UCSD-AML1 (cell line): ENCODE measurements at regions not wholly inside any gene's neighbourhood (a gene's known extent, or its start where the extent isn't known, plus 50 kb on each side); places are given as distances from the start of the nearest gene placed in this dataset.
"Not testable (repeated sequence)": the region's sequence is repeated elsewhere in the genome, so short reads cannot be mapped to it uniquely, and the experiment has no call there.

ENCODE experiments used
- DNase-seq: peaks from one replicate; lab custom pipeline; 2025; ENCODE audit not compliant: unreplicated experiment; lab: John Stamatoyannopoulos, UW

- no peak for DNase-seq
These were observed 251.2 kb downstream of the PAPSS1 start for GRCh38 chr4:107468812-107469211.

DNA sequence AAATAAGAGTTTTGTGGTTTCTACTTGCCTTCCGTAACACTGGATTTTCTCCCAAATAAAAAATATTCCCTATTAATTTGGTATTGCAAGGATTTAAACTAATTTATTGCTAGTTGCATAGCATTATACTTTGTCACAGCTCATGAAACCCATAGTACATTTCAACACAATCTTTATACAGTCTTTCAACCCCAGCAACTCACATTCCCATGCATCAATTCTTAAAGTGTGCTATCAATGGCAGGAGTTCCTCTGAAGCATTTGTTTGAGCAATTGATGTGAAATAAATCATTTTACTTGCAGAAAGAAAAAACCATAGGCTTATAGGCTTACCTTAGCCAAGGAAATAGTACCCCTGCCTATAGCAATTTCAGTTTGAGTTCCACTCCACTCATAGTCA lies 251.9 kb downstream of the PAPSS1 start:
- DNase-seq: no peak

DNA sequence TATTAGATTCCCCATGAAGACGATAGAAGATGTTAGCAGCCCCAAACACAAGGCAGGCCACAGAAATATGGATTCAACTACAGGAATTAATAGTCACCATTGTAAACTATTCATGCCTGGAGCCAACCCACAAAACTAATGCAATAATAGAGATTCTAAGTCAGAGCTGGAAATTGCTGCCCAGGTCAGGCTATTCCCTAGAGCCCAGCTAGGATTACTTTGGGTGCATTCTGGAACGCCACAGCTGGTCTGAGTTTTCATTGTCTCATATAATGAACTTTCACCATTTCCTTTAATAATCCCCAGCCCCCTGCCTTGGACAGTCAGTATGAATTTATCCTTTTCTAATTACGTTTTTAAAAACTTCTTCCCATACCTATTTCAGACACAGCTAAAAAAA lies 252.6 kb downstream of the PAPSS1 start:
- DNase-seq: no peak

DNA sequence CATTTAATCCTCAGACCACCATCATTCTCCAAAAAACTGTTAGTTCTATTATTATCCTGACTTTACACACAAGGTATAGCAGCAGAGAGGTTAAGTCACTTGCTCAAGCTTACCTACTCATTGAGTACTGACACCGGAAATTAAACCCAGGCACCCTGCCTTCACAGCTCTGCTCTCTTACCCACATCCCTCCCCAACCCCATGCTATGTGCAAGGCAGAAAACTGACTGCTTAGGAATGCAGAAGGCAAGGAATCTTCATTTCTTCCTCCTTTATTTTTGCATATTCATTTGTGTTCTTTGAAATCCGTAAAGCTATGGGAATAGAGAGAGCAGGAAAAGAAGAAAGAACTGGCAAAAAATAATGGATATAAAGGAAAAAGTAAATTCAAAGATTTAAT lies 261.8 kb downstream of the PAPSS1 start:
- DNase-seq: no peak

DNA sequence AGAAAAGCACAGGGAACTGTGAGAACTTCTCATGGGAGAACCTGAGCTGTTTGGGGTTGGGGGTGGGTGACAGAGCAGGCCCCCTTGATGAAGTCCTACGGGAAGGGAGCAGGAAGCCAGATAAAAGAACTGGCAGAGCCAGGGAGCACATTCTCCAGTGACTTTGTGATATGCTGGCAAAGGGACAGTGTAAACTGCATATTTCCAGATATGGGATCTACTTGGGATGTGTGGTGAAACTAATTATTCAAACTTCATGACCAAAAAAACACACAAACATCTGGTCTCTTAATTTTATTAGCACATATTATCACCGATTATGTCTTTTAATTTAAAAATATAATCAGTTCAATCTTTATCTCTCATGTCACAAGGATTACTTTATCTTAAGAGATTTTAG lies 266.0 kb downstream of the PAPSS1 start:
- DNase-seq: no peak

DNA sequence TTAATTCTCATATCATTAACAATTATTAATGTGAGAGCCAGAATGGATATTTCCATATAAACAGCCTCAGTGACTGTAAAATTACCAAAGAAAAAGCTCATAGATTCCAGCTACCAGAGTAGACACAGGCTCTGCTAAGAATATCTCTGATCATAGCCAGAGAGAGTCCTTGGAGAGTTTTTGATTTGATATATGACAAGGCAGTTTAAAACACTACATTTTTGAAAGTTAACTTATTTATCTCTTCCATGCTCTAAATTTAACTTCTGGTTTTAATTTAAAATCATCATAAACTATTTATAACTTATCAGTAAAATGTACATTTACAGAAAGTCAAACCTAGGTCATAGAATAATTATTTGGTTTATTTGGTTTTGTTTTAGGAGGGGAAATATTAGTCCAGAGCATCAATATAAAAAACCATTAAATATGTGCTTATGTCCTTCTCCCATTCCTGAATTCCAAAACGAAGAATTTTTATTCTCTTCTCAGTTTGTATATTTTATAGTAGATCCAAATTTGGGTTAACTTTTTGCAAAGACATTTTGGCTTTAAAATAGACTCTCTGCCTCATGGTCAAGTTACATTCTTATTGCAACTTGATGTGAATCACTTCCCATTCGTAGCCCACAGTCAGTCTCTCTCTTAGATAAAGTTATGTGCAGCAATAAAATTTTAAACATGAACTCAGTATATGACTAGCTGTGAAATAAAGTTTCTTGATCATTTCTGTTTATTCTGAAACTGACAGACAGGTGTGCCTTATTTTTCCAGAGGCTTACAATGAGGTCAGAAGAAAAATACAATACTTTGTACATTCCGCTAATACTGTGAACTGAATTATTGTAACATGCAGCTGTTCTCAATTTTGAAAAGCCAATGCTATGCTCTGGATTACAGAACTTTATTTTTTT lies 267.1 kb downstream of the PAPSS1 start:
- DNase-seq: no peak

- no peak for DNase-seq
These were observed 270.2 kb downstream of the PAPSS1 start for GRCh38 chr4:107449611-107450369.

GRCh38 chr4:107442538-107443111 lies 277.4 kb downstream of the PAPSS1 start:
- no peak for DNase-seq

GRCh38 chr4:107439401-107439800 lies 280.6 kb downstream of the PAPSS1 start:
- DNase-seq: no peak

DNA sequence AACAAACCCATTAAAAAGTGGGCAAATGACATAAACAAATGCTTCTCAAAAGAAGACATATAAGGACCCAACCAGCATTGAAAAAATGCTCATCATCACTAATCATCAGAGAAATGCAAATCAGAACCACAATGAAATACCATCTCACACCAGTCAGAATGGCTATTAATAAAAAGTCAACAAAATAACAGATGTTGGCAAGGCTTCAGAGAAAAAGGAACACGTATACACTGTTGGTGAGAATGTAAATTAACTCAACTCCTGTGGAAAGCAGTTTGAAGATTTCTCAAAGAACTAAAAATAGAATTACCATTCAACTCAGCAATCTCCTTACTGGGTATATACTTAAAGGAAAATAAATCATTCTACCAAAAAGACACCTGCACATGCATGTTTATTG lies 283.6 kb downstream of the PAPSS1 start:
- not testable (repeated sequence) for DNase-seq

- DNase-seq: no peak
These were observed 287.6 kb downstream of the PAPSS1 start for GRCh38 chr4:107432451-107432850.

DNA sequence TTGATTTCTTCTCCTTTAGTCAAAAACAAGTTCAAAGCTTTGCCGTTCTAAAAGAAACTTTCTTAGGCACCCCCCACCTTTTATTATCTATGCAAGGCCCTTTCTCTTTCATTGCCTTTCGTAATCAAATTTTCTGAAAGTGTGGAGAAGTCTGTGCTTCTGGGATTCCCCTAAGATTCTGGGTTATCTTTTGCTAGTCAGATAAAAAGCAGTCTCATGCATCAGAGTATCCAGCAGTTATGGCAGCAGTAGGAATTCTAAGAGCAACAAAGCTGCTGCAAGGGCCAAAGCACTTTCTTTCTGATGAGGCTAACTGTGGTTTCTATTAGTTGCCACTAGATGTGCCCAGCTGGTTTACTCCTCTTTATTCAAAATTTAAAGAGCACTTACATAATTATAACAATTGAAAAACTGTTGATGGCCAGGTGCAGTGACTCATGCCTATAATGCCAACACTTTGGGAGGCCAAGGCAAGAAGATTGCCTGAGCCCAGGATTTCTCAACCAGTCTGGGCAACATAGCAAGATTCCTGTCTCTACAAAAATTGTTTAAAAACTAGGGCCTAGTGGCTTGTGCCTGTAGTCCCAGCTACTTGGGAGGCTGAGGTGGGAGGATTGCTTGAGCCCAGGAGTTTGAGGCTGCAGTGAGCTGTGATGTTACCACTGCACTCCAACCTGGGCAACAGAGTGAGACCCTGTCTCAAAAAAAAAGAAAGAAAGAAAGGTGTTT lies 296.2 kb downstream of the PAPSS1 start:
- no peak for DNase-seq

DNA sequence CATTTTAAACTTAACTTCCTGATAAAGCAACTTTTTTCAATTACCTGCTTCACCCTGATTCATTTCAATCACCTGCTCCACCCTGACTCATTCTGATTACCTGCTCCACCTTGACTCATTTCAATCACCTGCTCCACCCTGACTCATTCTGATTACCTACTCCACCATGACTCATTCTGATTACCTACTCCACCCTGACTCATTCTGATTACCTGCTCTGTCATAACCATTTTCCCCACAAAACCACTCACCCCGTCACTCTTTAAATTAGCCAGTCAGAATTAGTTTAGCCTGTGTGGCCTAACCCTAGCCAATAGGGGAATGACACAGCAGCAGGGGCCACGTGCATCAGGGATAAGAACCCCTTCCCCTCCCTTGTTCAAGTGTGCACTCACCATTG lies 300.5 kb downstream of the PAPSS1 start:
- DNase-seq: not testable (repeated sequence)

- no peak for DNase-seq
These were observed 301.0 kb downstream of the PAPSS1 start for GRCh38 chr4:107419052-107419451.

GRCh38 chr4:107415490-107415889 lies 304.5 kb downstream of the PAPSS1 start:
- DNase-seq: not testable (repeated sequence)

- not testable (repeated sequence) for DNase-seq
These were observed 310.2 kb downstream of the PAPSS1 start for GRCh38 chr4:107409872-107410271.

GRCh38 chr4:107408968-107409367 lies 311.1 kb downstream of the PAPSS1 start:
- DNase-seq: no peak

DNA sequence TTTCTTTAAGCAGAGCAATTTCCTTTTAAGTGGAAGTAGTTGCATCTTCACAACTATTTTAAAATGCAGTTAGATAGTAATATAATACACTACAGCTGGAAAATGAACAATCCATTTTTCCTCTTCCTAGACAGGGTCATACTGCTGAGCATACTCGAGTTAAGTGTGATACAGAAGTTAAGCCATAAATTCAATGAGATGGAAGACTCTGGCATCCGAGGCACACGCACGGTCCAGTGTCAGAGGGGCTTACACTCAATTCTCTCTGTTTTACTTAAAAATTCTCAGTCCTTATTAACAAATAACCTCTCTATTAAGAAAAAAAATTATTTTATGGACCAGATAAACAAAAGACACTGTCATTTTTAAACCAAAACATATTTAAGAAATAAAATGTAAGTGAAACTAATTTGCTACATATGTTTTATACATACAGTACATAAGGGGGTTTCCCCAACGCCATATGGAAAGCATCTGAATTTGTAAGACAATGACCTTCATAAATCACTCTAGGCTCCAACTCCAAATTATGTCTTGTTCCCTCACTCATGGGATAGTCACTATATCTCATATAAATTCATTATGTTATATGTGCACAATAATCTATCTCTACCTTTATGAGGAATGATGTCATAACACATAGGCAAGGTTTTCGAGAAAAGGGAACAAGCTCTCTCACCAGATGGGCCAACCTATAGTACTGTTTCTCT lies 315.3 kb downstream of the PAPSS1 start:
- no peak for DNase-seq

GRCh38 chr4:107402291-107402690 lies 317.7 kb downstream of the PAPSS1 start:
- DNase-seq: no peak

DNA sequence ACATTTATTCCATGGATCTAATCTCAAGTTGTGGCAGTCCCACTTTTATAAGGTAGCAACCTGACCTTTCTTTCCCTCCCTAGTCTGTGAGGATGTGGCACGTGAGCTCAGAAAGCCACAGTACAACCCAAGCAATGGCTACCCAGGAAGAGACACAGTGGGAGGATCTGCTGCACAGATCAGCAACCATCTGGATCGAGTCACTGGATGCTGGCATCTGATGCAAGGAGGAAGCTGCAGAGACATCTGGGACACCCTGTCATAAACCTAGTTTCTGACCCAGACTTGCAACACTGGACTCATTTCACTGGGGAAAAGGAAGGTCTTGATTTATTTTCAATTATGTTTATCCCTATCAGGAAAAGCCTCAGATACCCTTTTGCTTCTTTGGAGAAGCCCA lies 327.1 kb downstream of the PAPSS1 start:
- no peak for DNase-seq

DNA sequence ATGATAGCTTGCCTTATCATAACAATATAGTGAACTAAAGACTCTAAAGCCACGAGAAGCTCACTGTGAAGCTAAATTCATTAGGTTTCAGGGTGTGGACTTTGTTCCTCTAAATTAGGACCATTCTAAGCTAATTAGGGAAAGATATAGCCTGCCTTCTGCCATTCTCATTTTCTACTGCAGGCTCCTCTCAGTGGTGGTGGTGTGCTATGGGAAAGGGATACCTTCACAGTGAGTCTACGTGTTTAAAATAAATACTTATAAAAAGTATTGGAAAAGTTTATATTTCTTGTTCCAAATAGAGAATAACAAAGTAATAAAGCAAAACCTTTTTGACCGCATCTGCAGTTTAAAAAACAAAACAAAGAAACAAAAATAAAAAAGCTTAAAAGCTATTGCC lies 327.7 kb downstream of the PAPSS1 start:
- no peak for DNase-seq
